Peyer's patch (tissue), 4 donors: ENCODE measurements at regions not wholly inside any gene's neighbourhood (a gene's known extent, or its start where the extent isn't known, plus 50 kb on each side); places are given as distances from the start of the nearest gene placed in this dataset.

Experiments
- DNase-seq, 3 donors: peaks; one replicate each; pipeline ENCODE4 v3.0.0-alpha.2; 2017 to 2019
- H3K27ac ChIP-seq, 4 donors: fragments of 200-600 bp; sonication (generic); one replicate each; pipeline ENCODE4 v1.5.1; 2016 to 2019
- H3K27me3 ChIP-seq, 2 donors: fragments of 200-600 bp; sonication (generic); one replicate each; pipeline ENCODE4 v1.5.1; 2019
- H3K36me3 ChIP-seq, 3 donors: fragments of 200-600 bp; sonication (generic); one replicate each; pipeline ENCODE4 v1.5.1; 2016 to 2019
- H3K4me1 ChIP-seq, 4 donors: fragments of 200-600 bp; sonication (generic); one replicate each; pipeline ENCODE4 v1.5.1; 2016 to 2019
- H3K4me3 ChIP-seq, 4 donors: fragments of 200-600 bp; sonication (generic); 1 replicate in 3 of 4; 2 replicates in 1 of 4; pipeline ENCODE4 v1.5.1; 2016 to 2019; ENCODE audit warnings: mild to moderate bottlenecking in 1 of 4
- H3K9me3 ChIP-seq, 4 donors: fragments of 200-600 bp; sonication (generic); one replicate each; pipeline ENCODE4 v1.5.1; 2016 to 2019; ENCODE audit warnings: mild to moderate bottlenecking in 1 of 4
- CTCF ChIP-seq, 6 experiments: fragments of 450-650 bp in 4 of 6; fragments of 200-600 bp in 2 of 6; sonication (generic) in 1 of 6; IDR thresholded peaks; one replicate each; pipeline ENCODE4 v1.5.1; 2017 to 2019; ENCODE audit warnings: antibody characterized with exemption in 6 of 6, mild to moderate bottlenecking in 3 of 6, moderate library complexity in 1 of 6
- POLR2A ChIP-seq, 2 donors: fragments of 450-650 bp; IDR thresholded peaks; one replicate each; pipeline ENCODE4 v1.5.1; 2017; ENCODE audit warnings: antibody characterized with exemption in 2 of 2, mild to moderate bottlenecking in 2 of 2, moderate library complexity in 2 of 2

DNA sequence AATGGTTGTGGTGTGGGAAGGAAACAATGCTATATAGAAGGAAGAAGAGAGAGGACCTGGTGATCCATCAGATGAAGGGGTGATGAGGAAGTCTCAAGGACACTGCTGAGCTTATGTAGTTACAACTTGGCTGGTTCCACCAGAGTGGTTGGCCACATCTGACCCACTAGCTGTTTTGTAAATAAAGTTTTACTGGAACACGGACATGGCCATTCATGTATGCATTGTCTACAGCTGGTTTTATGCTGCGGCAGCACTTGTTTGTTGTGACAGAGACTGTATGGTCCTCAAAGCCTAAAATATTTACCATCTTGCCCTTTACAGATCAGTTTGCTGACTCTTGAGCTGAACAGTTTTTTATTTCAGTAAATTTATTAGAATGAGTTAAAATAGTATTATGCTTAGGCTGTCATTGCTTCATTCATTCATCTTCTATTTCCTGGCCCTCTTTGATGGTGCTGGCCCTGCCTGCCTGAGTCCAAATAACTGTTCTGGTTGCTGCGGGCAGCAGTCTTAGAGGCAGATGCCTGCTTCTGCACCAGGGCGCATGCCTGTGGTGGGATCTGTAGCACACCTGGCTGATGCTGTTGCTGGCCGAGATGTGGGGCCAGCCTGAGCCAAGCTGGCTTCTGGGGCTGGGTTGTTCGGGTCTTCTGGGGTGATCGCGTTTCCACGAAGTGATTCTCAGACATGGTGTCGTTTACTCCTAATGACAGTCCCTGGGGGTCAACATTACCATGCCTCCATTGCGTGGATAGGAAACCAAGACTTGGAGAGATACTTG, 61.4 kb upstream of the WNT4 start:
- no peaks in the 10 kb centered on the region for H3K4me1 ChIP-seq
- H3K4me3 ChIP-seq: no peak overlapping the region
- H3K27ac ChIP-seq: no peak overlapping the region
- no peak for TF ChIP-seq CTCF (IDR thresholded peaks at IDR 0.05)
- TF ChIP-seq POLR2A (IDR thresholded peaks at IDR 0.05): no peak
- H3K9me3 ChIP-seq: no peaks in the 10 kb centered on the region
- no peaks in the 10 kb centered on the region for H3K36me3 ChIP-seq
- no peak for DNase-seq
- peaks cover 0 to 5% of the 10 kb centered on the region in 2 donors for H3K27me3 ChIP-seq

DNA sequence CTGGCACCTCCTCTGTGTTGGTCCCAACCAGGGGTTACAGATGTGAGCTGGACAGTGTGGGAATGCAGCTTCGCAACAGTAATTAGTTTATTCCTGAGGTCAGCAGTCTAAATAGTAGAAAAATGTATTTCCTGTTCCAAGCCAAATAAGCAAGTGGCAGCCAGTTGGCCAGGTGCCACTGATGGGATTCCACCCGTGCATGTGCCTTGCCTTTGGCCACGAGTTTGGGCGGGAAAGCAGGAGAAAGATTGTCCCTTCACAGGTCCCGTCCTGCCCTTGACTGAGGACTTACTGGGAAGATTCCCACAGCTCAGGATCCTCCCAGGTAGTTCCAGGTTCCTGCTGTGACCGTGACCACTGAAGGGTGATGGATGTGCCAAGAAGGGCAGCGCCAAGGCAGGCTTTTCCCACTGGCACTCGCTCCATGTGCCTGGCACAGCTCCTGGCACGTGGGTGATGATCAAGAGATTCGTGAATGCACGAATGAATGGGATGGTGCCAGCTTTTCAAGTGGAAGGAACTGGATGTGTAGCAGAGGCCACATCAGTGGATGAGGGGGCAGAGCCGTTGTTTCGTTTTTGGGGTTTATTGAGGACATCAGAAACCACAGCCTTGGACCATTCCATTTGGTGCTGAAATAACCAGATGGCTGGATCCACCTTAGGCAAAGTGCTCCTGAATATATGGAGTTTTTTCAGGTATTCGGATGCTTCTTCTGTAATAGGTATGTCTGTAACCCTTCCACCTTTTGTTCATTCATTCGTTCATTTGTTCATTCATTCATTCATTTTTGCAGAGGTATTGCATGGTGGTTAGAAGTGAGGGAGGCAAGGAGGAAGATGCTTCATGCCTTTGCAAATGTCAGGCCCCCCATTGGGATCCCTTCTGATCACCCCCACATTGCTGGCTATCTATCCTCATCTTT, 62.4 kb upstream of the WNT4 start:
- H3K9me3 ChIP-seq: no peaks in the 10 kb centered on the region
- H3K4me3 ChIP-seq: no peak overlapping the region
- peaks cover 0 to 5% of the 10 kb centered on the region in 2 donors for H3K27me3 ChIP-seq
- DNase-seq: no peak
- H3K27ac ChIP-seq: no peak overlapping the region
- TF ChIP-seq POLR2A (IDR thresholded peaks at IDR 0.05) (no peak), CTCF (IDR thresholded peaks at IDR 0.05) (no peak)
- no peaks in the 10 kb centered on the region for H3K4me1 ChIP-seq
- H3K36me3 ChIP-seq: no peaks in the 10 kb centered on the region

DNA sequence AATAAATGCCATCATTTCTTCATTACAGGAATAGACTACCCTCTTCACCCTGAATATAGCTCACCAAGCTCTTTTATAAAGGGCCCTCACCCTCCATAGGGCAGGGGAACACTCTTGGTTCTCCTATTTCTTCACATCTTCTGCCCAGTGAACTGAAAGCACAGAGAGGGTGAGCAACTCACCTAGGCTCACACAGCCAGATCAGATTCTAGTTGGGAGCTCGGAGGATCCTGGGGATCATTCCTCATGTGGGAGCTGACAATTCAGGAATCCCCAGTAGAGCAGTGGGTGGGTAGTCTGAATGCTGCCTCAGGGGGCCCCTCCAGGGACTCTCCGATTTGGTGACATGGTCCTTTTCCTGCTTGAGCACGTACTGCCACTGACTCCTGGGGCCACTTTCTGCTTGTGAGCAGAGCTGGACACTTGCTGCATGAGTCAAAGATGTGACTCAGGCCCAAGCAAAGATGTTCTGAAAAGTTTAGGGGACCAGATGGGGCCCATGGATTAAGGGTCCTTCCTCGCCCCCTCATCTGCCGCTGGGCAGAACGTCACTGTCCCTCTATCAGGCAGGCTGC, 63.7 kb upstream of the WNT4 start:
- H3K27me3 ChIP-seq: peaks cover 0 to 5% of the 10 kb centered on the region in 2 donors
- DNase-seq: no peak
- H3K9me3 ChIP-seq: no peaks in the 10 kb centered on the region
- no peaks in the 10 kb centered on the region for H3K4me1 ChIP-seq
- TF ChIP-seq CTCF (IDR thresholded peaks at IDR 0.05) (no peak), POLR2A (IDR thresholded peaks at IDR 0.05) (no peak)
- H3K27ac ChIP-seq: no peak overlapping the region
- no peaks in the 10 kb centered on the region for H3K36me3 ChIP-seq
- H3K4me3 ChIP-seq: no peak overlapping the region

DNA sequence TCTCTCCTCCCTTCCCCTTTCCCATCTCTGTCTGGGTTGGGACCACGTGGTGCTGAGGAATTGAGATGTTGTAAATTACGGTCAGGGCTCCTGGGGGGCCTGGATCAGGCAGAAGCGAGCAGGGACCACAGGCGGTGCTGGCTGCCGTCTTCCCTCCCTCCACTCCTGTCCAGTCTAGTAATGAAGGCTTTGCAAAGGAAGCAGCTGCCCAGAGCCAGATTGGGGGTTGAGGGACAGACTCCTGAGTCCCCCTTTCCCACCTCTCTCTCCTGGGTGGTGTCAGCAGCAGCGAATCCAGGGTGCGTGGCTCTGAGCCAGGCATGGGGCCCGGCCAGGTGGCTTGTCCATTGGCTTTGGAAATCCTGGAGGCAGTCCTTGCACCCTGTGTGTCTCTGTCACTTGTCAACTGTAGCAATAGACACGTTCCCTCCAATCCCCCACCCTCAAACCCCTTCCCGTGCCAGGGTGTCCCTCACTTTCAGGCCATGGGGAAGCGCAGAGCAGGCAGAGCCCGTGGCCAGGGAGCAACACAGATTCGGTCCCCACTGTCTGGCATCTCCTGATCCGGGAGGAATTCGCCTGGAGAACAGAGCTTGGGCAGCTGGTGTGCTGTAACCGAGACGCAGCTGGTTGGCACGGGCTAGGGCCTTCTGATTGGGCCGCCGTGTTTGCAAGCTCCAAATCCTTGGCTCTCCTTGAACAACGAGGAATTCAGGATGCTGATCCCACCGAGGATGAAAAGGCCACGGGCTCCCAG, 64.8 kb upstream of the WNT4 start:
- TF ChIP-seq CTCF (IDR thresholded peaks at IDR 0.05): no peak
- no peak for TF ChIP-seq POLR2A (IDR thresholded peaks at IDR 0.05)
- no peaks in the 10 kb centered on the region for H3K36me3 ChIP-seq
- no peaks in the 10 kb centered on the region for H3K4me1 ChIP-seq
- H3K4me3 ChIP-seq: no peak overlapping the region
- H3K27me3 ChIP-seq: peaks cover 0 to 5% of the 10 kb centered on the region in 2 donors
- H3K9me3 ChIP-seq: no peaks in the 10 kb centered on the region
- DNase-seq: no peak
- no peak overlapping the region for H3K27ac ChIP-seq

GRCh38 chr1:22208268-22208972, 65.5 kb upstream of the WNT4 start:
- no peak for DNase-seq
- H3K4me3 ChIP-seq: no peak overlapping the region
- no peaks in the 10 kb centered on the region for H3K36me3 ChIP-seq
- H3K27ac ChIP-seq: no peak overlapping the region
- H3K9me3 ChIP-seq: no peaks in the 10 kb centered on the region
- no peak for TF ChIP-seq POLR2A (IDR thresholded peaks at IDR 0.05)
- peak in 1 of 6 experiments; percentile 14 for TF ChIP-seq CTCF (IDR thresholded peaks at IDR 0.05)
- H3K4me1 ChIP-seq: no peaks in the 10 kb centered on the region
- H3K27me3 ChIP-seq: peaks cover 0 to 5% of the 10 kb centered on the region in 2 donors
